ENCODE measurements at regions not wholly inside any gene's neighbourhood (a gene's known extent, or its start where the extent isn't known, plus 50 kb on each side); places are given as distances from the start of the nearest gene placed in this dataset.

DNA sequence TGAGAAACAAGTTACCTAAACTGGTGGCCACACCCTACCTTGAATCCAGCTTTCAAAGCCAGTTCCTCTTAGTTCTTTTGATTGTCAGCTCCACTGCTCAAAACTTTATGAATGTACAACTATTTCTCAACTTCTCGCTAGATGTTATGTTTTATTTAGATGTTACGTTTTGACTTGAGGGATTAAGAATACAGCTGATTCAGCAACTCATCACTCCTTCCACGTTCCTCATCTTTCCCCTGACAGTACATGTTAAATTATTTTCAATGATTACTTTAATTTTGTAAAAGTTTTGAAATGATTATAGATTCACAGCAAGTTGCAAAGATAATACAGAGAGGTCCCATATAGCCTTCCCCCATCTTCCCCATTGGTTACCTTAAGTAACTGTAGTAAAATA, 553.4 kb downstream of the GALR1 start:
- intact Hi-C loops (cut with DNase I) = no loop called here
- Histone ChIP-seq H3K27ac (no peak overlapping the region), H3K9me3 (no peaks in the 10 kb centered on the region), H3K27me3 (no peaks in the 10 kb centered on the region), H3K36me3 (no peaks in the 10 kb centered on the region), H3K4me1 (no peaks in the 10 kb centered on the region), H3K4me3 (no peak overlapping the region)
- no peak for DNase-seq (ENCODE audit: extremely low spot score in 2 of 2)
- TF ChIP-seq, protein P1, sequence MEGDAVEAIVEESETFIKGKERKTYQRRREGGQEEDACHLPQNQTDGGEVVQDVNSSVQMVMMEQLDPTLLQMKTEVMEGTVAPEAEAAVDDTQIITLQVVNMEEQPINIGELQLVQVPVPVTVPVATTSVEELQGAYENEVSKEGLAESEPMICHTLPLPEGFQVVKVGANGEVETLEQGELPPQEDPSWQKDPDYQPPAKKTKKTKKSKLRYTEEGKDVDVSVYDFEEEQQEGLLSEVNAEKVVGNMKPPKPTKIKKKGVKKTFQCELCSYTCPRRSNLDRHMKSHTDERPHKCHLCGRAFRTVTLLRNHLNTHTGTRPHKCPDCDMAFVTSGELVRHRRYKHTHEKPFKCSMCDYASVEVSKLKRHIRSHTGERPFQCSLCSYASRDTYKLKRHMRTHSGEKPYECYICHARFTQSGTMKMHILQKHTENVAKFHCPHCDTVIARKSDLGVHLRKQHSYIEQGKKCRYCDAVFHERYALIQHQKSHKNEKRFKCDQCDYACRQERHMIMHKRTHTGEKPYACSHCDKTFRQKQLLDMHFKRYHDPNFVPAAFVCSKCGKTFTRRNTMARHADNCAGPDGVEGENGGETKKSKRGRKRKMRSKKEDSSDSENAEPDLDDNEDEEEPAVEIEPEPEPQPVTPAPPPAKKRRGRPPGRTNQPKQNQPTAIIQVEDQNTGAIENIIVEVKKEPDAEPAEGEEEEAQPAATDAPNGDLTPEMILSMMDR (IDR thresholded peaks at IDR 0.05) = no peak
- TF ChIP-seq POLR2A (IDR thresholded peaks at IDR 0.05) (no peak), POLR2AphosphoS5 (IDR thresholded peaks at IDR 0.05; ENCODE audit: insufficient read depth in 1 of 2, low read depth in 1 of 2) (no peak)

DNA sequence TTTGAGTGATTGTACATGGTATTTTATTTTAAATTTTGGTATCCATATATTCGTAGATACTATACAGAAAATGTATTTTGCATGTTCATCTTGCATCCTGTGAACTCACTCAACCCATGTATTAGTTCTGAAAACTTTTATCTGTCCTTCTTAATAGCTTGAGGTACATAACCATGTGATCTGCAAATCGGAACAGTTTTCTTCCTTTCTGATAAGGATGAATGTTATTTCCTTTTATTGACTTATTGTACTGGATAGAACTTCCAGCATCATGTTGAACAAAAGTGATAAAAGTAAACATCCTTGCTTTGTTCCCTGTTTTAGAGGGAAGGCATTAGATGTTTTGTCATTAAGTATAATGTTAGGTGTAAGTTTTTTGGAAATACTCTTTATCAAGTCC, 554.7 kb downstream of the GALR1 start:
- TF ChIP-seq, protein P1 (IDR thresholded peaks at IDR 0.05) = no peak
- TF ChIP-seq POLR2AphosphoS5 (IDR thresholded peaks at IDR 0.05; ENCODE audit: insufficient read depth in 1 of 2, low read depth in 1 of 2) (no peak), POLR2A (IDR thresholded peaks at IDR 0.05) (no peak)
- Histone ChIP-seq H3K9me3 (no peaks in the 10 kb centered on the region), H3K27ac (no peak overlapping the region), H3K36me3 (no peaks in the 10 kb centered on the region), H3K4me1 (no peaks in the 10 kb centered on the region), H3K4me3 (no peak overlapping the region), H3K27me3 (no peaks in the 10 kb centered on the region)
- intact Hi-C loops (cut with DNase I) = no loop called here
- no peak for DNase-seq (ENCODE audit: extremely low spot score in 2 of 2)

DNA sequence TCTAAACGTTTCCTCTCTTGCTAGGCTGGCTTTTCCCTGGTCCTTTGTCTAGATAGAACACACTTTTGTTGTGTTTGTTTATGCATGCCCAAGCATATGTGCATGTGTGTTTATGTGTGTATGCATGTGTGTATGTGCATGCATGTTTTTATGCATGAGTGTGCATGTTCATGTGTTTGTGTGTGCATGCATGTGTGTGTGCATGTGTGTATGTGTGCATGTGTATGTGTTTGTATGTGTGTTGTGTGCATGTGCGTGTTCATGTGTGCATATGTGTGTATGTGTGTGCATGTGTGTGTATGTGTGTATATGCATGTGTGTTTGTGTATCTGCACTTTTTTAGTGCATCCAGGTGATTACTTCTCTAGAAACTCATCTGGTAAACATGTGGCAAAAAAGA, 558.0 kb downstream of the GALR1 start:
- H3K4me1 ChIP-seq = no peaks in the 10 kb centered on the region
- no peaks in the 10 kb centered on the region for H3K36me3 ChIP-seq
- no peak for DNase-seq (ENCODE audit: extremely low spot score in 2 of 2)
- intact Hi-C loops (cut with DNase I) = no loop called here
- H3K27me3 ChIP-seq = no peaks in the 10 kb centered on the region
- TF ChIP-seq POLR2A (IDR thresholded peaks at IDR 0.05) (no peak), POLR2AphosphoS5 (IDR thresholded peaks at IDR 0.05; ENCODE audit: insufficient read depth in 1 of 2, low read depth in 1 of 2) (no peak)
- TF ChIP-seq, protein P1 (IDR thresholded peaks at IDR 0.05) = no peak
- no peak overlapping the region for H3K27ac ChIP-seq
- H3K9me3 ChIP-seq = no peaks in the 10 kb centered on the region
- no peak overlapping the region for H3K4me3 ChIP-seq

DNA sequence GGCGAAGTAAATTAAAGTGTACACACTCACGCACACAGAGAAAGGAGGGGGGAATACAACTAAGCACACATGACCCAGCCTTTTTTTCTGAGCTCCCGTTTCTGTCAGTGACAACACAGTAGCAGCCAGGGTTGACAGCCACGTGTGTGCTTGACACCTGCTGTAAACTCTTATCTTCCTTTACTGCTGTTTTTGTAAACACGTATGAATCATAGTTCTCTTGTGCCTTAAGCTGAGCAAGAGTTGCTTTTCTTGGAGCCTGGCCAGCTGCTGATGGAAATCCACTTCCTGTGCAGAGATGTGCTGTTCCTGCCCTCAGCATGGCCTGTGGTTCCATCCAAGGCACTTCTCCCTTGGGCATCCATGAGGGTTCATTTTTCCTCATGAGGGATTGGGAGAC, 561.9 kb downstream of the GALR1 start:
- TF ChIP-seq, protein P1 (IDR thresholded peaks at IDR 0.05) = no peak
- TF ChIP-seq POLR2AphosphoS5 (IDR thresholded peaks at IDR 0.05; ENCODE audit: insufficient read depth in 1 of 2, low read depth in 1 of 2) (no peak), POLR2A (IDR thresholded peaks at IDR 0.05) (no peak)
- Histone ChIP-seq H3K4me1 (no peaks in the 10 kb centered on the region), H3K27ac (no peak overlapping the region), H3K27me3 (no peaks in the 10 kb centered on the region), H3K9me3 (no peaks in the 10 kb centered on the region), H3K4me3 (no peak overlapping the region), H3K36me3 (no peaks in the 10 kb centered on the region)
- intact Hi-C loops (cut with DNase I) = no loop called here
- no peak for DNase-seq (ENCODE audit: extremely low spot score in 2 of 2)

DNA sequence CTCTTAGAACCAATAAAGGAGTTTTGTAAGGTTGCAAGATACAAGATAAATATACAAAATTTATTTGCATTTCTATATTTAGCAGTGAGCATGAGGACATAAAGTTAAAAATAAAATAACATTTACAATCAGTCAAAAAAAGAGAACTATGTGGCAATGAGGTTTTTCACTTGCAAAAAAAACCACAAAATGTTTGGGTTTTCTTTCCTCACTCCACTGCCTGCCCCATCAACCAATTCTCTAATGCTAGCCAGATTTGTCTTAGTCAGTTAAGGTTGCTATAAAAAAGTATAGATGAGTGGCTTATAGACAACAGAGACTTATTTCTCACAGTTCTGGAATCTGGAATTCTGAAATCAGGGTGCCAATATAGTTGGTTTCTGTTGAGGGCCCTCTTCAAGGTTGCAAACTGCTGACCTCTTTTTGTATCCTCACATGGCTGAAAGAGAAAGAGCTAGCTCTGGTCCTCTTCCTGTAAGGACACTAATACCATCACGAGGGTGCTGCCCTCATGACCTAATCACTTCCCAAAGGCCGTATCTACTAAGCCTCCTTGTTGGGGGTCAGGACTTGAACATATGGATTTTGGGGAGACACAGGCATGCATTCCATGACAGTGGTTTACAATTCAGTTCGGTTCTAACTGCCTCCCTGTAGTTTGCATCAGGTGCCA, 566.2 kb downstream of the GALR1 start:
- Histone ChIP-seq H3K9me3 (no peaks in the 10 kb centered on the region), H3K36me3 (no peaks in the 10 kb centered on the region), H3K4me3 (no peak overlapping the region), H3K27ac (no peak overlapping the region), H3K4me1 (no peaks in the 10 kb centered on the region), H3K27me3 (no peaks in the 10 kb centered on the region)
- TF ChIP-seq POLR2AphosphoS5 (IDR thresholded peaks at IDR 0.05; ENCODE audit: insufficient read depth in 1 of 2, low read depth in 1 of 2) (no peak), POLR2A (IDR thresholded peaks at IDR 0.05) (no peak)
- TF ChIP-seq, protein P1 (IDR thresholded peaks at IDR 0.05) = no peak
- no peak for DNase-seq (ENCODE audit: extremely low spot score in 2 of 2)
- intact Hi-C loops (cut with DNase I) = no loop called here

Measured in vagina (tissue), 2 donors.